HG03521 (cell line): ENCODE measurements at regions not wholly inside any gene's neighbourhood (a gene's known extent, or its start where the extent isn't known, plus 50 kb on each side); places are given as distances from the start of the nearest gene placed in this dataset.

Experiments used
- ATAC-seq: cut with Tn5 transposase; IDR thresholded peaks from one replicate; pipeline ENCODE4 v1.9.1; 2021; ENCODE audit warnings: mild to moderate bottlenecking, moderate library complexity; ENCODE audit not compliant: unreplicated experiment

DNA sequence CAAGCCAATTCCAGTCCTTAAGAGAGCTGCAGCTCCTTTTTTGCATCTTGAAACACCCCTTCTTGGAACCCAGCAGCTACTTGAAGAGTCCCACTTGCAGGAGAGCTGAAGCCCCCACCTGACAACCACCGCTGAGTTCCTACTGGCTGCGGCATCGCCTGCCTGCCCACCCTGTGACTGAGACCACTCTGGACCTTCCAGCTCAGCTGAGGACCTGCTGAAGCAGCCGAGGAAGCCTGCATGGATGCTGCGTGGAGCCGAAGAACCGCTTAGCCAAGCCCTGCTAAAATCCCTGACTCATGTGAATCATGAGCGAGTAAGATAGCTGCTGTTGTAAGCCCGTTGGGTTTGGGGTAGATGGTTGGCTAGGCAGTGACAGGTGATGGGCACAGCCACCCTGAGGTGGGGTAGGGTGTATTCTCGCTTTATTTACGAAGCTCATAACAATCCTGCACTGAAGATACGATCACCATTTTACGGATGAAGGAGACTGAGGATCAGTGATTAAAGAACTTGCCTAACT lies 78.4 kb downstream of the INHBB start:
- ATAC-seq, result no peak

GRCh38 chr2:120425014-120425413 lies 79.1 kb downstream of the INHBB start:
- ATAC-seq, result no peak

- ATAC-seq, result no peak
Observed at GRCh38 chr2:120428748-120429147, 82.8 kb downstream of the INHBB start.

- ATAC-seq, result no peak
Observed at GRCh38 chr2:120429586-120430500, 83.9 kb downstream of the INHBB start.

DNA sequence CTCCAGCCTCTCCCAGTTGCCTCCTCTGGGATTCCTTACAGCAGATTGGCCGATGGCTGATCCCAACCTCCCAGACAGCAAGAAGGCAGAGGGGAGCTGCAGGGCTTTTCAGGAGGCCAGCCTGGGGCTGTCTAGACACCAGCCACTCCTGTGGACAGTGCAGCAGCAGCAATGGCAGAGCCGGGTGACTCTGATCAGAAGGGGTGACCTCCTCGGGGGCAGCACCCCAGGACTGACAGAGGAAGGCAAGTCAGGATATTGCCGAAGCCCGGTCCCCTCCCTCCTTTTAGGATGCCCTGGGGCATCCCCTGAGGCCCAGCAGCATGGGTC lies 84.5 kb downstream of the INHBB start:
- no peak for ATAC-seq

GRCh38 chr2:120430957-120431356 lies 85.0 kb downstream of the INHBB start:
- no peak for ATAC-seq

DNA sequence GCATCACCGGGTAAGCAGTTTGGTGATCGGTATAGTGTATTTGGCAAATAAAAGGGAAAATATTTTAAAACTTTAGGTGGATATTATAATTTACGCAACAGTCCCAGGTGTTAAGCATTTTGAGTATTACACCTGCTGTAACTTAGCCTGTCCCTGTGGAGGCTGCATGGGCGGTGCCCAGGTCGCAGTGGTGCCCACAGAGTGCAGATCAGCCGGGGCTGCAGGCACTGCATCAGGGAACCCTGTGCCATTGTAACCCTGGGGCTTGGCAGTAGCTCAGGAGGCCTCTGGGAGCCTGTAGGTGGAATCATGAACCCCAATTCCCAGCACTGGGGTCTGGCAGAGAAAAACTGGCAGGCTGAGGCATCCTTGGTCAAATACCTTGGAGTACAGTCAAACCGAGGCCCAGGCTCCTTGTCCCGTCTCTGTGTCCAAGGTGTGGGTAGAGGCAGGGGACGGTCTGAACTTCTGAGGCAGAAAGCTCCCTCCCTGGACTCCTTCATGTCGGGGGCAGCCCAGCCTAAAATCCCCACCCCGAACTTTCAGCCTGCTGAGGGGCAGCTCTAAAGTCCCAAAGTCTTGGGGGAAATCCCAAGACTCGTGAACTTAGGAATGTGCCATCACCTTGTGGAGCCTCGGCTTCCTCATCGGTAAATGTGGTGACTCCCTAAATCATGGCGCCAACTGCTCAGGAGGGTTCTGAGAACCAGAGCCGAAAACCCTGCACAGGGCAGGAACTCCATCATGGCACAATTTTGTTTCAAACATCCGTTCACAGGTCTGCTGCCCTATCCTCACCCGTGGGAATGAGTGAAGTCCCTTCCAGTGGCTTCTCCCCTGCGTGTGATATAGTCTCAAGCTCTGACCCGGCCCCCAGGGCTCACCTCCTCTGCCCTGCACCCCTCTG lies 85.7 kb downstream of the INHBB start:
- ATAC-seq, result no peak

DNA sequence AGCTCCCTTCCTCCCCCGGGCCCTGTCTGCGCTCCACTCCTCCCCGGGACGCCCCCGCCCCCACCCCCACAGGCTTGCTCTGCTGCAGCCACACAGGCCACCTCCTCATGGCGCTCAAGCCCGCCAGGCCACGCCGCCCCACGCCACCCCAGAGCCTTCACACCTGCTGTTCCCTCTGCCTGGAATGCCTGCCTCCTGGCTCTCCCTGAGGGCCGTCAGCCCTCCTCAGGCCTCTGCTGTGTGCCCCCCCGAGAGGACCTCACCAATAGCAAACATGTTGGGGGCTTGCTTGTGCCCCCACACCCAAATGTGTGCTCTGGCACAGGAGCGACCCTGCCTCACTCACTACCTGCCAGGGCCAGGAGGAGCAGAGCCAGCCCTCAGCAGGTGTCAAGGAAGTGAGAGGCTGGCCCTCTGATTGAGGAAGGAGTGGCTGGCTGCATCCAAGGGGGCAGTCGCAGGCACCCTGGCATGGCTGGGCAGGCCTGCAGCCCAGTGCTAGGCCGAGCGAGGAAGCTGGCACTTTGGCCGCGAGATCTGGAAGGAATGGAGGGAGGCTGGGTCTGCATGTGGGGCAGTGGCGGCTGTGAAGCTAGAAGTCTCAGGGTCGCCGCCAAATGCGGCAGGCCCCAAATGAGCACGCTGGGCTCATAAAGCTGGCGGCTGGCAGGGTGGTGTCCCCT lies 86.5 kb downstream of the INHBB start:
- no peak for ATAC-seq

DNA sequence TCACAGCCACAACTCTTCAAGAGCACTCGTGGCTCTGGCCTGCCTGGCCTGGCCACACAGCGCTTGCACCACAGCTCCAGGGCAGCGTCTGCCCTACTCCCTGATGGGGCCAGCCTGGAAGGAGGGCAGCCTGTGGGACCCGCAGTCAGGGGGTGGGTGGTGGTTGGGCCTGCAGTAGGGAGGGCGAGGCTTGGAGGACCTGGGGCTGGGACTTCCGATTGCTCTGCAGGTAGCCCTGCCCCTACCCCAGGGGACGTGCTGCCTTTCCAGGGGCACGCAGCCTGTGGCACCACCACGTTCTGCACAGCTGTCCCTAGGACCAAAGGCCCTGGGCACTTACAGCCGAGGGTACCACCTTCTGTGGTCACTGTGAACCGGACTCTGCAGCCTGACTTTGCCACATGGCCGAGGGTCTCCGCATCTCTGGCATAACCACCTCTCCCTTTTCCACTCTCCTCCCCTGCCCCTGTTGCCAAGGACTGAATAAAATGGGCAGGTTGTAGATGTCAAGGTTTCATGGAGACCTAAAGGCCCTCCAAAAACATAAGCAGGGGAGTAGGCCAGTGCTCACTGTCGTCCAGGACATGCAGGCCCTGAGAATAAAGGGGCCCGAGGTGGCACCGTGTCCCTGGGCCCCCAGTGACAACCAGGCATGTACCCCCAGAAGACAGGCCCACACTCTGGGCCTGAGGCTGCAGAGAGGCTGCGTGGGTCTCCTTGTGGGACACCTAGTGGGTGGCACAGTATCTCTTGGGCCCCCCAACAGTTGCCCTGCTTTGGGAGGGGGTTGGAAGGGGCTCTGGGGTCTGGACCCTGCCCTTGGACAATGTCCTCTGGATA lies 87.3 kb downstream of the INHBB start:
- no peak for ATAC-seq

DNA sequence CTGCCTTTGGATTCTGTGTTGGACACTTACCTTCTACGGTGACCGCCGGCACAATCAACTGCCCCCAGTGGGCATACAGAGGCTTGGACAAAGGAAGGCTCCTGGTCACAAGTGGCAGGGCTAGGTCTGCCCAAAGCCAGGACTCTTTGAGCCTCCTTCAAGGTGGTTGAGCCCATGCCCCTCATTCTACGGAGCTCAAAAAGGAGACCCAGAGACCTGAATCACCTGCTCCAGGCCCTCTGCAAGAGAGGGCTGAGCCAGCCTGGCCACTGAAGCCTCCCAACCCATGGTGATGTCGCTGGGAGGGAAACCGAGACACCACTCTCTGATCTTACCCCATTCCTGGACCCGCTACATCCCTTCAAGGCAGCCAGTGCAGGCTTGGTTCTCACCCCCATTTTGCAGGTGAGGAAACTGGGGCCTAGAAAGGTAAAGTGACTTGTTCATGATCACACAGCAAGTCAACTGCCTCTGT lies 87.9 kb downstream of the INHBB start:
- no peak for ATAC-seq

GRCh38 chr2:120434492-120435308 lies 88.8 kb downstream of the INHBB start:
- ATAC-seq, result no peak

DNA sequence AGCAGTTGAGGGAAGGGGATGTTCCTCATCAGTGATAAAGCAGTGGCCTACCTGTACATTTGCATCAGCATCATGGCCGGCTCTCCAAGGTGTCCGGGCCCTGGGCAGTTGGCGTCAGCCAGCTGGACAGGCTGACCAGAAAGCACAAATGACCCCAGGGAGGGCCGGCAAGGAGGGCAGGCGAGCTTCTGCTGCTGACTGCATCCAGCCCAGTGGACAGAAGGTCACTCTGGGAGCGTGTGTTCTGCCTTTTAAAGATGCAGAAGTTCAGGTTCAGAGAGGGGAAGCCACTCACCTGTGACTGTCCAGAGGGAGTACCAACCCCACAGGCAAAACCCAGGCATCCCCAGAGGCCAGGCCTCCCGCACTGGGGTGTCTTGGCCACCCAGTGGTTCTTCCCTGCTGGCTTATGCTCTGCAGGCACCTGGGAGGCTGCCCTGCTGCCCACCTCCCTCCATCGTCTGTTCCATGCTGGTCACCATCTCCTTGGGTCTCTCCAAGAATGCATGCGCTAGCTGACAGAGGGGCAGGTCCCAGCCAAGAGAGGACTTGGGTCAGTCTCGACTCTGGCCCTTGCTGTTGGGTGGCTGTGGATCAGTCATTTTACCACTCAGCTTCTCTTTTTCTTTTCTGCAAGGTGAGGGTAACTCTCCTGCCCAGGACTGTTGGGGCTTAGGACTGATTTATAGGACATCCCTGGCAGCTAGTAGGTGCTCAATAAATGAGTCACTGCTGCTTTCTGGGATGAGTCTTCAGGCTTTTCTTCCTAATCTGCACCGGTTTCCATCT lies 89.9 kb downstream of the INHBB start:
- no peak for ATAC-seq

- ATAC-seq, result no peak
Observed at GRCh38 chr2:120436460-120436739, 90.5 kb downstream of the INHBB start.

- ATAC-seq, result no peak
Observed at GRCh38 chr2:120436885-120437603, 91.1 kb downstream of the INHBB start.

- no peak for ATAC-seq
Observed at GRCh38 chr2:120437604-120438000, 91.7 kb downstream of the INHBB start.

GRCh38 chr2:120438301-120439066 lies 92.5 kb downstream of the INHBB start:
- ATAC-seq, result no peak

- no peak for ATAC-seq
Observed at GRCh38 chr2:120439067-120439368, 93.1 kb downstream of the INHBB start.
